Naive B cell (primary cell): ENCODE measurements at regions not wholly inside any gene's neighbourhood (a gene's known extent, or its start where the extent isn't known, plus 50 kb on each side); places are given as distances from the start of the nearest gene placed in this dataset.
A peak's percentile ranks its signal among the peaks of the same experiment; 100 is the strongest.

ENCODE experiments used
- ATAC-seq, 2 donors: fragments of 150-1000 bp; cut with Tn5 transposase; 2 replicates each; pipeline ENCODE4 v1.10.0; 2021; ENCODE audit warnings: low read depth in 2 of 2, mild to moderate bottlenecking in 2 of 2, moderate library complexity in 2 of 2
- DNase-seq: peaks from one replicate; pipeline ENCODE4 v3.0.0; 2022
- H3K27ac Mint-ChIP-seq, 6 donors: one replicate each; pipeline ENCODE4 v1.8.0; 2020 to 2022; ENCODE audit warnings: mild to moderate bottlenecking in 6 of 6, mixed read lengths in 6 of 6, moderate library complexity in 5 of 6, inconsistent platforms in 2 of 6
- H3K27me3 Mint-ChIP-seq, 3 donors: one replicate each; pipeline ENCODE4 v1.8.0; 2021 to 2022; ENCODE audit warnings: mixed read lengths in 3 of 3, mild to moderate bottlenecking in 1 of 3
- H3K36me3 Mint-ChIP-seq, 2 donors: one replicate each; pipeline ENCODE4 v1.8.0; 2020 to 2022; ENCODE audit warnings: mixed read lengths in 2 of 2, inconsistent platforms in 1 of 2, mild to moderate bottlenecking in 1 of 2
- H3K4me1 Mint-ChIP-seq, 3 donors: one replicate each; pipeline ENCODE4 v1.8.0; 2020 to 2022; ENCODE audit warnings: mixed read lengths in 3 of 3, inconsistent platforms in 1 of 3, mild to moderate bottlenecking in 1 of 3, moderate library complexity in 1 of 3
- H3K4me3 Mint-ChIP-seq, 8 donors: one replicate each; pipeline ENCODE4 v1.8.0; 2020 to 2022; ENCODE audit warnings: mild to moderate bottlenecking in 8 of 8, mixed read lengths in 8 of 8, moderate library complexity in 8 of 8, inconsistent platforms in 2 of 8
- H3K9me3 Mint-ChIP-seq, 7 donors: one replicate each; pipeline ENCODE4 v1.8.0; 2020 to 2022; ENCODE audit warnings: mixed read lengths in 7 of 7, mild to moderate bottlenecking in 5 of 7, inconsistent platforms in 2 of 7, moderate library complexity in 1 of 7

GRCh38 chr22:48426466-48427380 is 1401.0 kb downstream of the BRD1 start:
- Mint-ChIP-seq H3K4me1 (no peaks in the 10 kb centered on the region), H3K27ac (no peak overlapping the region), H3K36me3 (no peaks in the 10 kb centered on the region), H3K27me3 (peaks cover 38 to 77% (median 64%) of the 10 kb centered on the region in 3 donors), H3K4me3 (no peak overlapping the region), H3K9me3 (no peaks in the 10 kb centered on the region)
- no peak for ATAC-seq
- DNase-seq, result no peak

- DNase-seq (no peak), ATAC-seq (no peak)
- Mint-ChIP-seq H3K4me1 (no peaks in the 10 kb centered on the region), H3K27ac (peak overlapping the region in 1 of 6 donors; percentile 63), H3K4me3 (no peak overlapping the region), H3K27me3 (peaks cover 36 to 70% (median 62%) of the 10 kb centered on the region in 3 donors), H3K36me3 (no peaks in the 10 kb centered on the region), H3K9me3 (peaks cover 0 to 4% (median 0%) of the 10 kb centered on the region in 7 donors)
Measured at GRCh38 chr22:48425641-48426040, 1402.0 kb downstream of the BRD1 start.

GRCh38 chr22:48425091-48425506 is 1402.6 kb downstream of the BRD1 start:
- ATAC-seq (no peak), DNase-seq (no peak)
- H3K36me3 Mint-ChIP-seq, result no peaks in the 10 kb centered on the region
- no peak overlapping the region for H3K4me3 Mint-ChIP-seq
- peaks cover 0 to 4% (median 0%) of the 10 kb centered on the region in 7 donors for H3K9me3 Mint-ChIP-seq
- peaks cover 36 to 69% (median 63%) of the 10 kb centered on the region in 3 donors for H3K27me3 Mint-ChIP-seq
- no peak overlapping the region for H3K27ac Mint-ChIP-seq
- no peaks in the 10 kb centered on the region for H3K4me1 Mint-ChIP-seq

GRCh38 chr22:48424661-48425060 is 1403.0 kb downstream of the BRD1 start:
- no peaks in the 10 kb centered on the region for H3K36me3 Mint-ChIP-seq
- H3K9me3 Mint-ChIP-seq, result peaks cover 0 to 4% (median 0%) of the 10 kb centered on the region in 7 donors
- peaks cover 38 to 67% (median 64%) of the 10 kb centered on the region in 3 donors for H3K27me3 Mint-ChIP-seq
- no peak overlapping the region for H3K4me3 Mint-ChIP-seq
- DNase-seq, result no peak
- H3K27ac Mint-ChIP-seq, result no peak overlapping the region
- H3K4me1 Mint-ChIP-seq, result no peaks in the 10 kb centered on the region
- no peak for ATAC-seq

- Mint-ChIP-seq H3K27me3 (peaks cover 41 to 67% (median 63%) of the 10 kb centered on the region in 3 donors), H3K36me3 (no peaks in the 10 kb centered on the region), H3K9me3 (peaks cover 0 to 4% (median 0%) of the 10 kb centered on the region in 7 donors), H3K4me1 (no peaks in the 10 kb centered on the region), H3K4me3 (no peak overlapping the region), H3K27ac (no peak overlapping the region)
- ATAC-seq, result no peak
- no peak for DNase-seq
Measured at GRCh38 chr22:48424201-48424627, 1403.5 kb downstream of the BRD1 start.

GRCh38 chr22:48423481-48423911 is 1404.2 kb downstream of the BRD1 start:
- Mint-ChIP-seq H3K36me3 (no peaks in the 10 kb centered on the region), H3K9me3 (peaks cover 0 to 4% (median 0%) of the 10 kb centered on the region in 7 donors), H3K27ac (no peak overlapping the region), H3K27me3 (peaks cover 33 to 67% (median 66%) of the 10 kb centered on the region in 3 donors), H3K4me3 (no peak overlapping the region), H3K4me1 (no peaks in the 10 kb centered on the region)
- ATAC-seq, result no peak
- no peak for DNase-seq

GRCh38 chr22:48422900-48423480 is 1404.7 kb downstream of the BRD1 start:
- DNase-seq, result no peak
- H3K27ac Mint-ChIP-seq, result peak overlapping the region in 1 of 6 donors; percentile 8
- no peak for ATAC-seq
- no peaks in the 10 kb centered on the region for H3K36me3 Mint-ChIP-seq
- H3K4me1 Mint-ChIP-seq, result no peaks in the 10 kb centered on the region
- peaks cover 35 to 68% (median 66%) of the 10 kb centered on the region in 3 donors for H3K27me3 Mint-ChIP-seq
- no peak overlapping the region for H3K4me3 Mint-ChIP-seq
- H3K9me3 Mint-ChIP-seq, result peaks cover 0 to 4% (median 0%) of the 10 kb centered on the region in 7 donors

GRCh38 chr22:48418831-48419230 is 1408.8 kb downstream of the BRD1 start:
- no peak for DNase-seq
- Mint-ChIP-seq H3K27me3 (peaks cover 31 to 63% (median 55%) of the 10 kb centered on the region in 3 donors), H3K4me1 (no peaks in the 10 kb centered on the region), H3K4me3 (no peak overlapping the region), H3K36me3 (peaks cover 0 to 4% of the 10 kb centered on the region in 2 donors), H3K27ac (no peak overlapping the region), H3K9me3 (peaks cover 0 to 4% (median 0%) of the 10 kb centered on the region in 7 donors)
- no peak for ATAC-seq

GRCh38 chr22:48417225-48418070 is 1410.2 kb downstream of the BRD1 start:
- no peak for DNase-seq
- Mint-ChIP-seq H3K27ac (no peak overlapping the region), H3K4me1 (no peaks in the 10 kb centered on the region), H3K4me3 (no peak overlapping the region), H3K36me3 (peaks cover 0 to 4% of the 10 kb centered on the region in 2 donors), H3K27me3 (peaks cover 39 to 65% (median 62%) of the 10 kb centered on the region in 3 donors), H3K9me3 (peaks cover 0 to 4% (median 0%) of the 10 kb centered on the region in 7 donors)
- ATAC-seq, result no peak

- Mint-ChIP-seq H3K9me3 (peaks cover 0 to 4% (median 0%) of the 10 kb centered on the region in 7 donors), H3K4me3 (no peak overlapping the region), H3K36me3 (peaks cover 0 to 4% of the 10 kb centered on the region in 2 donors), H3K27ac (peak overlapping the region in 1 of 6 donors; percentile 5), H3K4me1 (no peaks in the 10 kb centered on the region), H3K27me3 (peaks cover 40 to 63% (median 57%) of the 10 kb centered on the region in 3 donors)
- DNase-seq, result no peak
- ATAC-seq, result no peak
Measured at GRCh38 chr22:48416396-48417224, 1411.1 kb downstream of the BRD1 start.

- ATAC-seq (no peak), DNase-seq (no peak)
- Mint-ChIP-seq H3K27me3 (peaks cover 39 to 70% (median 59%) of the 10 kb centered on the region in 3 donors), H3K27ac (no peak overlapping the region), H3K4me1 (no peaks in the 10 kb centered on the region), H3K4me3 (no peak overlapping the region), H3K9me3 (no peaks in the 10 kb centered on the region), H3K36me3 (peaks cover 0 to 4% of the 10 kb centered on the region in 2 donors)
Measured at GRCh38 chr22:48415520-48415919, 1412.2 kb downstream of the BRD1 start.

- Mint-ChIP-seq H3K4me1 (no peaks in the 10 kb centered on the region), H3K9me3 (peaks cover 0 to 2% (median 0%) of the 10 kb centered on the region in 7 donors), H3K4me3 (no peak overlapping the region), H3K36me3 (peaks cover 0 to 4% of the 10 kb centered on the region in 2 donors), H3K27me3 (peaks cover 32 to 68% (median 51%) of the 10 kb centered on the region in 3 donors), H3K27ac (no peak overlapping the region)
- no peak for ATAC-seq
- no peak for DNase-seq
Measured at GRCh38 chr22:48414651-48415050, 1413.0 kb downstream of the BRD1 start.
